ENCODE measurements at regions not wholly inside any gene's neighbourhood (a gene's known extent, or its start where the extent isn't known, plus 50 kb on each side); places are given as distances from the start of the nearest gene placed in this dataset.

- no peak for DNase-seq
Observed at GRCh38 chr6:71056656-71057055, 99.8 kb upstream of the B3GAT2 start.

- DNase-seq: no peak
Observed at GRCh38 chr6:71066153-71066552, 109.3 kb upstream of the B3GAT2 start.

GRCh38 chr6:71067816-71068215 is 111.0 kb upstream of the B3GAT2 start:
- DNase-seq: no peak

DNA sequence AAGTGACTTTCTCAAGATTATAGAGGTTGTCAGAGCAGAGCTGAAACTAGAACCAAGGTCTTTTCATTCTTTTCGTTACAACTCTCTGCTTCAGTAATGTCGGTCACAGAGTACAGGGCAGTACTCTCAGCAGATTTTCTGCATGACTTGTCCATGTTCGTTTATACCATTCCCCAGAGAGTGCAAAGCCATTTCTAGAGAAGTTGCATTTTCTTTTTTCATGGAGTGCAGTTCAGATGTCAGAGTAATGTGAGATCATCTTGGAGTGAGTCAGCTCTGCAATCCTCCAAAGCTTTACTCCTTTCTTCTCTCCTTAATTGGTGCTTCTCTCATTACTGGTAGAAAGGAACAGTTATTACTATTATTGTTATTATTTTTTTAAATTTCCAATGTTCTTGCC is 115.6 kb upstream of the B3GAT2 start:
- no peak for DNase-seq

- DNase-seq: no peak
Observed at GRCh38 chr6:71077655-71078054, 120.8 kb upstream of the B3GAT2 start.

- no peak for DNase-seq
Observed at GRCh38 chr6:71079677-71080076, 122.8 kb upstream of the B3GAT2 start.

DNA sequence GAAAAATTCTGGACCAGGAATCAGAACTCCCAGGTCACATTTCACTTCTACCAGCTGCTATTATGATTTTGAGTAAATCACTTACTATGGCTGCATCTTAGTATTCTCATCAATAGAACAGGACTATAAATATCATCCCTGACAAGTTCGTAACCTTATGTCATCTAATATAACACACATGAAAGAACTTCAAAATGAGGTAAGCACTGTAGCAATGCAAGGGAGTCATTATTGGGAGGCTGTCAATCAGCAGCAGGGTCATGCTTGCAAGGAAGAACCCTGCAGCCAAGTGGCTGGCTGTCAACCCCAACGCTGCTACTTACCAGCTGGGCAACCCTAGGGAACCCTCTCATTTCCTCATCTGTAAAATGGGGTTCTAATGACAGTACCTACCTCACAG is 123.3 kb upstream of the B3GAT2 start:
- no peak for DNase-seq

DNA sequence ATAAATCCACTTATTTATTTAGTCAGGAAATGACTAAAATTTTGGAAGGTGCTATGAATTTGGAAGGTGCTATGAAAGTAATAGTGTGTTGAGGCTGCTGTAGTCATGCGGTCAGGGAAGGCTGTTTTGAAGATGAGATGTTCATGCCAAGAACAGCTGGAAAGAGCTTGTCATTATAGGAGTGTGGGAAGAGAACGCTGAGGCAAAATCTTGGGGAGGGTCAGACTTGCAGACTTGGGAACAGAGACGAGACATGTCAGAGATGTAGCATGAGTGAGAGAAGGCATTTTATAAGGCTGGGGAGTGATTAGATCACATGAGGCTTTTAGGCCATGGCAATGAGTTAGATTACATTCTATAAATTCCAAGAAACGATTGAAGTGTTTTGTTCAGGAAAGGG is 124.0 kb upstream of the B3GAT2 start:
- no peak for DNase-seq

- no peak for DNase-seq
Observed at GRCh38 chr6:71082033-71082650, 125.3 kb upstream of the B3GAT2 start.

- DNase-seq: no peak
Observed at GRCh38 chr6:71083308-71083820, 126.5 kb upstream of the B3GAT2 start.

DNA sequence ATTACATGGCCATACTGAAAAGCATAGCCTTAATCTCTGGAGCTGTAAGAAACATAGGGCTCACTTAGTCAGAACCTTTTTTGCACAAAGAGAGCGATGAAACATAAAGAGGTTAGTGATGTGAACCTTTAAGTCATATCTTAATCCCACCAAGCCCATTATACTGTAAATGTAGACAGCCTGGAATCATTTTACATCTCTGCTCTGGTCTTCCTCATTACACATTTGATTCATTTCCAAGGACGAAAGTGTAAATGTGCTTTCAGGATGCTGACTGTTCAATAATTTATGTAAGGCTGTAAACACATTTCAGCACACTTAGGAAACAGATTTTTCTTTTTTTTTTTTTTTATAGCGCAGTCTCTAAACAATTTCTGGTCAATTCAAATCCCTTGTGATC is 131.3 kb upstream of the B3GAT2 start:
- no peak for DNase-seq

DNA sequence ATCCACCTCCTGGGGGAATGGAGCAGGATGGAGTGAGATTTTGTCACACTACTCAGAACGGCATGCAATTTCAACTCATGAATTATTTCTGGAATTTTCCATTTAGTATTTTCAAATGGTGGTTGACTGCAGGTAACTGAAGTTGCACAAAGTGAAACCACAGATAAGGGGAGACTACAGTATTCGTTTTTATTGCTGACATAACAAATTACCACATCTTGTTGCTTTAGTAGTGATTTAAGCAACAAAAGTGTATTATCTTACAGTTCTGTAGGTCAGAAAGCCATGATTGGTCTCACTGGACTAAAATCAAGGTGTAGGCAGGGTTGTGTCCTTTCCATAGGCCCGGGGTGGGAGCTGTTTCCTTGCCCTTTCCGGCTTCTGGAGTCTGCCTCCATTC is 133.4 kb upstream of the B3GAT2 start:
- DNase-seq: no peak

DNA sequence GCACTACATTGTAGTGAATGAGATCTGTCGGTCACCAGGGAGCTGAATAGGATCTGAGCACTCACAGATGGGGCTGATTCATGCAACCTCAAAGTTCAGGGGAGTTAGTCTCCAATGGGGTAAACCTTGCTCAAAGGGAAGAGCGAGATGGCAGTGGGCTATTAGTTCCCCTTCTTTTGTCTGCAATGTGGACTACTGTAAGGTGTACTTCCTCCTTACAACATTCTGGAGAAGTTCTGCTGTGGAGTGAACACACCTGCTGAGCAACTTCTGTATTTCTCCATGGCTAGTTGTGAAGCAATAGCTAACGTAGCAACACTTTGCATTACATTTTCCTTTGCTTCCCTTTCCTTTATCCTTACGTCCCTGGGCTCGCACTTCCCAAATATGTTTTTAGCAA is 134.3 kb upstream of the B3GAT2 start:
- no peak for DNase-seq

DNA sequence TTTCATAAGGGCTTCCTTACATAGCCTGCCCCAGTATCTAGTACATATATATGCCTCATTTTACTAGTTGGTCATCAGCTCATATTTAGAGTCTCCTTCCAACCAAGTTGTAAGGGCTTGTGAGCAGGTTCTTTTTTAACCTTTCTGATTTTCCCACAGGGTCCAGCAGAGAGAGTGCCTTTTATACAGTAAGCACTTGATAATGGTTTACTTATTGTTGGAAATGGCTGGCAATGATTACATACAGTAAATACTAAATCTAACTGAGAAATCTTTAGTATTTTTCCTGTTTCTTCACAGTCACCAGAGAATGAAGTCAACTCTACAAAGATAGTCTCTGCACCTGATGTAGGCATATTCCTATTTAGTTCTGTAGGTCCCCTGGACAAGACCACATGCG is 135.1 kb upstream of the B3GAT2 start:
- no peak for DNase-seq

GRCh38 chr6:71097264-71097663 is 140.4 kb upstream of the B3GAT2 start:
- peak in 2 of 3 donors; percentile 40 to 43 for DNase-seq

DNA sequence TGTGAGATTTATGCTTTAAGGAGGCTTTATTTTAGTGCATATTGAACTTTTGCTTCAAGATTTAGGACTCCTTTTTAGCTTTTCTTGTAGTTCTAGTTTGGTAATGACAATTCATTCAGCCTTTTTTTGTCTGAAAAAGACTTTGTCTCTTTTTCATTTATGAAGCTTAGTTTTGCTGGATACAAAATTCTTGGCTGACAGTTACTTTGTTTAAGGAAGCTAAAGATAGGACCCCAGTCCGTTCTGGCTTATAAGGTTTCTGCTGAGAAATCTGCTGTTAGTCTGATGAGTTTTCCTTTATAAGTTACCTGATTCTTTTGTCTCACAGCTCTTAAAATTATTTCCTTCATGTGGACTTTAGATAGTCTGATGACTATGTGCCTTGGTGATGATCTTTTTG is 142.8 kb upstream of the B3GAT2 start:
- DNase-seq: no peak

GRCh38 chr6:71103130-71103529 is 146.3 kb upstream of the B3GAT2 start:
- no peak for DNase-seq

- no peak for DNase-seq
Observed at GRCh38 chr6:71103641-71104040, 146.8 kb upstream of the B3GAT2 start.

GRCh38 chr6:71106276-71106675 is 149.4 kb upstream of the B3GAT2 start:
- no peak for DNase-seq

DNA sequence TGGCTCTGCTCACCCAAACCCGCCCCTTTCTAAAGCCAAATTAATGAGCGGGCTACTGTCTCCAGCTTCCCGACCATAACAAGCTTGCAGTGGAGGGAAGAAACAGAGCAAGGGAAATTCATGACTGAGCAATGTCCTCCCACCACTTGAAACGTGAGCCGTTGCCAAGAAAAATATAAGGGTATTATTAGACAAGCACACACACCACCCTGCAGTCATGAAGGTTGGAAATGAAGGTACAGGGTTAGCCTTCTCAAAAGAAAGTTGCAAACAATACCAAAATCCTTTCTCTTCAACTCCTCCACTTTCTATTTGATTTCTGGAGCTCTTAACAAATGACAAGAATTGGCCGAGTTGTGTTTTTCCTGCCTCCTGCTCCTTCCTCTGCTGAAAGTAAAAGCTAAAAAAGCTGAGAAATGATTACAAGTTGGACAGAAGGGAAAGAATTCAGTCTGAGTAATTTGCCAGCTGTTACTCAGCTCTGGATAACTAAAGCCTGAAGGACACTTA is 151.1 kb upstream of the B3GAT2 start:
- peak; percentile 6 to 37 (median 16) for DNase-seq

GRCh38 chr6:71114544-71114943 is 157.7 kb upstream of the B3GAT2 start:
- DNase-seq: no peak

GRCh38 chr6:71114986-71115385 is 158.1 kb upstream of the B3GAT2 start:
- DNase-seq: peak; percentile 17 to 52 (median 39)

GRCh38 chr6:71119560-71119959 is 162.7 kb upstream of the B3GAT2 start:
- DNase-seq: no peak

GRCh38 chr6:71123051-71123450 is 165.6 kb upstream of the OGFRL1 start:
- no peak for DNase-seq

- DNase-seq: no peak
Observed at GRCh38 chr6:71124340-71124739, 164.3 kb upstream of the OGFRL1 start.
